GM19468 (cell line): ENCODE measurements at regions not wholly inside any gene's neighbourhood (a gene's known extent, or its start where the extent isn't known, plus 50 kb on each side); places are given as distances from the start of the nearest gene placed in this dataset.
"Not testable (repeated sequence)": the region's sequence is repeated elsewhere in the genome, so short reads cannot be mapped to it uniquely, and the experiment has no call there.

Source experiments
- ATAC-seq: cut with Tn5 transposase; IDR thresholded peaks from one replicate; pipeline ENCODE4 v1.9.1; 2021; ENCODE audit warnings: mild to moderate bottlenecking, moderate library complexity, moderate number of reproducible peaks; ENCODE audit not compliant: unreplicated experiment; ENCODE audit errors: extremely low read depth

DNA sequence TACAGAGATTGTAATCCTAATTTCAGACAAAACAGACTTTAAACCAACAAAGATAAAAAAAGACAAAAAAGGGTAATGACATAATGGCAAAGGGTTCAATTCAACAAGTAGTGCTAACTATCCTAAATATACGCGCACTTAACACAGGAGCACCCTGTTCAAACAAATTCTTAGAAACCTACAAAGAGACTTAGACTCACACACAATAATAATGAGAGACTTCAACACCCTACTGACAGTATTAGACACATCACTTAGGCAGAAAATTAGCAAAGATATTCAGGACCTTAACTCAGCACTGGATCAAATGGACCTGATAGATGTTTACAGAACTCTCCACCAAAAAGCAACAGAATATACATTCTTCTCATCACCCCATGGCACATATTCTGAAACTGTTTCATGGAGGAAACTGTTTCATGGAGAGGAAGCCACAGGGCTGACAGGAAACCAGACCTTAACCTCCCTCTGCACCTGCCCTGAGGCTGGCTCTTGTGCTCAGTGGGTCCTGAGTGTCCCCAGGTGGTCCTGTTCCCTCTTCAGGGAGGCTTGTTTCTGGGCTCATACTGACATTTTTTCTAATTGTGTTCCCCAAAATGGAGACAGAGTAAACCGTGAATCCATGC is 54.7 kb downstream of the OR4M2 start:
- ATAC-seq = peak; percentile 37

GRCh38 chr15:22137572-22137971 is 57.2 kb downstream of the OR4M2 start:
- ATAC-seq = not testable (repeated sequence)

GRCh38 chr15:22141106-22141505 is 60.8 kb downstream of the OR4M2 start:
- not testable (repeated sequence) for ATAC-seq

DNA sequence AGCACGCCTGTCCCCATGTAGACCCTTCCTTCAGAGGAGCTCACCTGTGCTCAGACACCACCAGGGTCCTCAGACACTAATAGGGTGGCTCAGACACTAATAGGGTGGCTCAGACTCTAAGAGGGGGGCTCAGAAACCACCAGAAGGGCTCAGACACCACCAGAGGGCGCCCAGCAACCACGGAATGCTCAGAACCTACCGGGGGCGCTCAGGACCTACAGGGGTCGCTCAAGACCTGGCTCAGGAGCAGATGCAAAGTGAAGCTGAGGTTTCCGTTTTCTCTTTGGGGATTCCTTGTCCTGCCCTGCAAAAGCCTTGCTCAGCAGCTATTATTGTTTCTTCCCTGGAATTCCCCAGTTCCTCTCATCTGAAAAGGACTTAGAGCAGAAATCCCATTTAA is 67.8 kb downstream of the OR4M2 start:
- peak; percentile 79 for ATAC-seq

GRCh38 chr15:22158243-22158642 is 77.9 kb downstream of the OR4M2 start:
- not testable (repeated sequence) for ATAC-seq

DNA sequence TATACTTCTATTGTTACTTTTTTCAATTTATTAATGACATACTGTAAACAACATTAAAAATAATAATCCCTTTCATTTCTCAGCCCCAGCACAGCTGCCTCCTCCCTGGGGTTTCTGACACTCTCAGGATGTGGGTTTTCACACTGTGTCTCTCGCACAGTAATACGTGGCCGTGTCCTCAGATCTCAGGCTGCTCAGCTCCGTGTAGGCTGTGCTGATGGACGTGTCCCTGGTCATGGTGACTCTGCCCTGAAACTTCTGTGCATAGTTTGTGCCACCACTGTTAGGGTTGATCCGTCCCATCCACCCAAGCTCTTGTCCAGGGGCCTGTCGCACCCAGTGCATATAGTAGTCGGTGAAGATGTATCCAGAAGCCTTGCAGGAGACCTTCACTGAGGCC is 80.0 kb downstream of the OR4M2 start:
- peak; percentile 20 for ATAC-seq

- ATAC-seq = peak; percentile 56
Observed at GRCh38 chr15:22160741-22161140, 80.4 kb downstream of the OR4M2 start.

DNA sequence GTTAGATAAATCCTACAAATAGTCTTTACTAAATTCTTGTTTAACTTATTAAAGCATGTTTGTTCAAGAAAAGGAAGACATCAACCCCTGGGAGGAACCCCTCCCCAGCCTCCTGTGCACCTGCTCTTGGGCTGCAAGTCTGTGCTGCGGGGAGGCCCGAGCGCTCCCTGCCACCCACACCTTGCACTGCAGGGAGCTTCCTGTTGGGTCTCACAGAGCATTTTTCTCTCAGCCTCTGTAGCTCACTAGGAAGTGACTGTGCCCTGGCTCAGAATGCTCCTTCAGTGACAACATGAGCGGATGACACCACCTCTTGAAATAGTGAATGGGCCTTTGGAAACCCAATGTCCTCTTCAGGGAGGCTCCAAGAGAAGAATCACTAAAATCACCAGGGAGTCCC is 81.1 kb downstream of the OR4M2 start:
- ATAC-seq = peak; percentile 61

- ATAC-seq = not testable (repeated sequence)
Observed at GRCh38 chr15:22163715-22164114, 83.4 kb downstream of the OR4M2 start.

GRCh38 chr15:22167521-22167920 is 87.2 kb downstream of the OR4M2 start:
- ATAC-seq = not testable (repeated sequence)

GRCh38 chr15:22173029-22173998 is 93.0 kb downstream of the OR4M2 start:
- ATAC-seq = peak; percentile 78

GRCh38 chr15:22174088-22174487 is 93.8 kb downstream of the OR4M2 start:
- peak; percentile 30 for ATAC-seq

- ATAC-seq = not testable (repeated sequence)
Observed at GRCh38 chr15:22177965-22178364, 97.6 kb downstream of the OR4M2 start.

- peak; percentile 7 for ATAC-seq
Observed at GRCh38 chr15:22178438-22178837, 98.1 kb downstream of the OR4M2 start.

DNA sequence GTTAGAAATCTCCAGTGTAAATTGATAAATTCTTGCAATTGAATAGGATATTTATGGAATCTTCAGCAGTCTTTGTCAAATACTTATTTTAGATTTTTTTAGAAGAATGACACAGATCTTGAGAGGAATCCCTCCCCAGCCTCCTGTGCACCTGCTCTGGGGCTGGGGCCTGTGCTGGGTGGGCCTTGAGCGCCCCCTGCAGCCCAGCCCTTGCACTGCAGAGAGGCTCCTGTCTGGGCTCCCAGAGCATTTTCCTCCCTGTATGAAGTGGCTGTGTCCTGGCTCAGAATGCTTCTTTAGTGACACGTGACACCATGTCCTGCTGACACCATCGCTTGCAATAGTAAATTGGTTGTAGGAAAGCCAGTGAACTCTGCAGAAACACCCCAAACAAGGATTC is 98.7 kb downstream of the OR4M2 start:
- ATAC-seq = not testable (repeated sequence)

GRCh38 chr15:22180611-22181010 is 100.3 kb downstream of the OR4M2 start:
- ATAC-seq = not testable (repeated sequence)

- not testable (repeated sequence) for ATAC-seq
Observed at GRCh38 chr15:22184678-22185077, 104.4 kb downstream of the OR4M2 start.

DNA sequence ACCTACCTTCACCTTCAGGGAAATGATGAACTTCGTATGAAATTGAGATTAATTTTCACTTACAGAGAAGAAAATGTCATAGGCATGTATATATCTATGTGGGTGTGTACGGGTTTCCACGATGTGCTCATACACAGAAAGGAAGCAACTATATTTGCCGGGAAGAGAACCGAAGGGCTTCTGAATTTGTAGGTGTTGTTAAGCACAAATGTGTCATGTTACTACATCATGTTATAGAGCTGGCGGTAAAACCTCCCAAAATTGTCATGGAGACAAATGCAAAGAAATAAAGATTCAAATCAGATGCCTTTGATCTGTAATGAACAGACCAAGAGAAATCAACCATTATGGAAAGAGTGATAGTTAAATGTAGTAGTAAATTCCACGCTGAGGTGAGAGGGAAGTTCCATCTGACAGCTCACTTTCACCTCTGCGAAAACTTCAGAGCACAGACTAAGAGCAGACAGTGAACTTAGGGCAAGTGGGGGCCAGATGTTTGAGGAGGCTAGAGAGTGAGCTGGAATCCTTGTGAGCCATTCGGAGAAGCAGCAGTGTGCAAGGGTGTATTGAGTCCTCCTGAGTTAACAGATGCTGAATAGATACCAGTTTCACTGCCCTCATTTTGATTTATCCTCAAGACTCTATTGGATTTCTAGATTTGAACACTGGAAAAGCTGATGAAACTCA is 106.7 kb downstream of the OR4M2 start:
- ATAC-seq = not testable (repeated sequence)

- ATAC-seq = not testable (repeated sequence)
Observed at GRCh38 chr15:22191818-22192217, 111.5 kb downstream of the OR4M2 start.

DNA sequence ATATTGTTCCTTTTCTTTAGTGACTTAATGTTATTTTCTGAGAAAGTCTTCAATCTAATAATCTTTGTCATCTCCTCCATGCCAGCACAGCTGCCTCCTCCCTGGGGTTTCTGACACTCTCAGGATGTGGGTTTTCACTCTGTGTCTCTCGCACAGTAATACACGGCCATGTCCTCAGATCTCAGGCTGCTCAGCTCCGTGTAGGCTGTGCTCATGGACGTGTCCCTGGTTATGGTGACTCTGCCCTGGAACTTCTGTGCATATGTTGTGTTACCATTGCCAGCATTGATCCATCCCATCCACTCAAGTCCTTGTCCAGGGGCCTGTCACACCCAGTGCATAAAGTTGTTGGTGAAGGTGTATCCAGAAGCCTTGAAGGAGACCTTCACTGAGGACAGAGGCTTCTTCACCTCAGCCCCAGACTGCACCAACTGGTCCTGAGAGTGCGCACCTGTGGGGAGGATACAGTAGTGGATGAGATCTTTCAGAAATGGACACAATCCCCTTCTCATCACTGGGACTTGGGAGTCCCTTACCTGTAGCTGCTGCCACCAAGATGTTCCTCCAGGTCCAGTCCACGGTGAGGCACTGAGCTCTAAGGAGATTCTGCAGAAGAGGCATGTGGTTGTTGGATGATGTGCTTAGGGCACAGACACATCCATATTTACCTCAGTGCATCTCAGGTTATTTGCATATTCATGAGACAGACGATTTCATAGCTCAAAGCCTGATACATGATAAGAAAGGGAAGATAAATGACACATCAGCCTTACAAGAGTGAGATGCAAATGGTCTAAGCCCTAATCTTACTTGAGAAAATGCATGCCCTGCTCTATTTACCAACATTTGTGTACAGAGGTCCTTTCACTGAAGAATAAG is 114.7 kb downstream of the OR4M2 start:
- ATAC-seq = not testable (repeated sequence)
